ENCODE measurements at regions not wholly inside any gene's neighbourhood (a gene's known extent, or its start where the extent isn't known, plus 50 kb on each side); places are given as distances from the start of the nearest gene placed in this dataset.

GRCh38 chr20:11013801-11014200 lies 340.0 kb upstream of the JAG1 start:
- no peak for DNase-seq (ENCODE audit: low spot score)
- TF ChIP-seq NR3C1 (CRISPR knock-in tag; conservative IDR thresholded peaks at IDR 0.05; ENCODE audit: low read depth), result no peak
- no peak for TF ChIP-seq NFE2L1 (CRISPR knock-in tag; IDR thresholded peaks at IDR 0.05)
- no peak for TF ChIP-seq HMGXB4 (CRISPR knock-in tag; IDR thresholded peaks at IDR 0.05)
- no peak for TF ChIP-seq ZMAT4 (CRISPR knock-in tag; IDR thresholded peaks at IDR 0.05)
- no peak for TF ChIP-seq ZBTB43 (CRISPR knock-in tag; IDR thresholded peaks at IDR 0.05)
- no peak for TF ChIP-seq HMGA2 (CRISPR knock-in tag; IDR thresholded peaks at IDR 0.05)
- no peak for TF ChIP-seq ATF2 (CRISPR knock-in tag; IDR thresholded peaks at IDR 0.05; ENCODE audit: borderline replicate concordance, low read depth)
- TF ChIP-seq NFYB (CRISPR knock-in tag; conservative IDR thresholded peaks at IDR 0.05; ENCODE audit: low read depth), result no peak
- TF ChIP-seq, protein P1, sequence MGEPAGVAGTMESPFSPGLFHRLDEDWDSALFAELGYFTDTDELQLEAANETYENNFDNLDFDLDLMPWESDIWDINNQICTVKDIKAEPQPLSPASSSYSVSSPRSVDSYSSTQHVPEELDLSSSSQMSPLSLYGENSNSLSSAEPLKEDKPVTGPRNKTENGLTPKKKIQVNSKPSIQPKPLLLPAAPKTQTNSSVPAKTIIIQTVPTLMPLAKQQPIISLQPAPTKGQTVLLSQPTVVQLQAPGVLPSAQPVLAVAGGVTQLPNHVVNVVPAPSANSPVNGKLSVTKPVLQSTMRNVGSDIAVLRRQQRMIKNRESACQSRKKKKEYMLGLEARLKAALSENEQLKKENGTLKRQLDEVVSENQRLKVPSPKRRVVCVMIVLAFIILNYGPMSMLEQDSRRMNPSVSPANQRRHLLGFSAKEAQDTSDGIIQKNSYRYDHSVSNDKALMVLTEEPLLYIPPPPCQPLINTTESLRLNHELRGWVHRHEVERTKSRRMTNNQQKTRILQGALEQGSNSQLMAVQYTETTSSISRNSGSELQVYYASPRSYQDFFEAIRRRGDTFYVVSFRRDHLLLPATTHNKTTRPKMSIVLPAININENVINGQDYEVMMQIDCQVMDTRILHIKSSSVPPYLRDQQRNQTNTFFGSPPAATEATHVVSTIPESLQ (CRISPR knock-in tag; IDR thresholded peaks at IDR 0.05), result no peak
- TF ChIP-seq CREB1 (CRISPR knock-in tag; IDR thresholded peaks at IDR 0.05), result no peak
- TF ChIP-seq, protein P2, sequence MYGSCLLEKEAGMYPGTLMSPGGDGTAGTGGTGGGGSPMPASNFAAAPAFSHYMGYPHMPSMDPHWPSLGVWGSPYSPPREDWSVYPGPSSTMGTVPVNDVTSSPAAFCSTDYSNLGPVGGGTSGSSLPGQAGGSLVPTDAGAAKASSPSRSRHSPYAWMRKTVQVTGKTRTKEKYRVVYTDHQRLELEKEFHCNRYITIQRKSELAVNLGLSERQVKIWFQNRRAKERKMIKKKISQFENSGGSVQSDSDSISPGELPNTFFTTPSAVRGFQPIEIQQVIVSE (CRISPR knock-in tag; IDR thresholded peaks at IDR 0.05; ENCODE audit: borderline replicate concordance), result no peak
- TF ChIP-seq RORB (CRISPR knock-in tag; IDR thresholded peaks at IDR 0.05), result no peak
- TF ChIP-seq CTCF (IDR thresholded peaks at IDR 0.05), result no peak
- ATAC-seq, result no peak
- Mint-ChIP-seq H3K9me3 (no peaks in the 10 kb centered on the region), H3K4me1 (peaks cover 9% of the 10 kb centered on the region), H3K4me3 (no peak overlapping the region), H3K27me3 (ENCODE audit: low read depth) (no peaks in the 10 kb centered on the region), H3K36me3 (no peaks in the 10 kb centered on the region), H3K27ac (no peak overlapping the region)
- CTCF ChIA-PET, result no interaction called here
- POLR2A ChIA-PET, result no interaction called here

GRCh38 chr20:11015440-11015839 lies 341.6 kb upstream of the JAG1 start:
- DNase-seq (ENCODE audit: low spot score) (no peak), ATAC-seq (no peak)
- ChIA-PET POLR2A (interaction anchor here (0.6 kb wide), 1 partner anchor 70 kb away, joined by 6 read pairs; no protein-coding TSS in a partner anchor), CTCF (no interaction called here)
- Mint-ChIP-seq H3K9me3 (no peaks in the 10 kb centered on the region), H3K27ac (no peak overlapping the region), H3K4me3 (no peak overlapping the region), H3K27me3 (ENCODE audit: low read depth) (no peaks in the 10 kb centered on the region), H3K36me3 (no peaks in the 10 kb centered on the region), H3K4me1 (peaks cover 6% of the 10 kb centered on the region)
- TF ChIP-seq ELF4 (CRISPR knock-in tag; IDR thresholded peaks at IDR 0.05; ENCODE audit: low read depth), result no peak
- TF ChIP-seq SMAD3 (CRISPR knock-in tag; IDR thresholded peaks at IDR 0.05; ENCODE audit: borderline replicate concordance), result no peak
- no peak for TF ChIP-seq ATF1 (CRISPR knock-in tag; IDR thresholded peaks at IDR 0.05)
- TF ChIP-seq, protein P2 (CRISPR knock-in tag; IDR thresholded peaks at IDR 0.05; ENCODE audit: borderline replicate concordance), result no peak
